ENCODE measurements at regions not wholly inside any gene's neighbourhood (a gene's known extent, or its start where the extent isn't known, plus 50 kb on each side); places are given as distances from the start of the nearest gene placed in this dataset.
"Not testable (repeated sequence)": the region's sequence is repeated elsewhere in the genome, so short reads cannot be mapped to it uniquely, and the experiment has no call there.

GRCh38 chr15:35244227-35244626 is 159.1 kb upstream of the NANOGP8 start:
- no peak for DNase-seq (ENCODE audit: low spot score)
- H3K4me3 ChIP-seq, result no peak overlapping the region
- H3K27ac ChIP-seq, result no peak overlapping the region
- TF ChIP-seq CTCF (IDR thresholded peaks at IDR 0.05), result no peak

DNA sequence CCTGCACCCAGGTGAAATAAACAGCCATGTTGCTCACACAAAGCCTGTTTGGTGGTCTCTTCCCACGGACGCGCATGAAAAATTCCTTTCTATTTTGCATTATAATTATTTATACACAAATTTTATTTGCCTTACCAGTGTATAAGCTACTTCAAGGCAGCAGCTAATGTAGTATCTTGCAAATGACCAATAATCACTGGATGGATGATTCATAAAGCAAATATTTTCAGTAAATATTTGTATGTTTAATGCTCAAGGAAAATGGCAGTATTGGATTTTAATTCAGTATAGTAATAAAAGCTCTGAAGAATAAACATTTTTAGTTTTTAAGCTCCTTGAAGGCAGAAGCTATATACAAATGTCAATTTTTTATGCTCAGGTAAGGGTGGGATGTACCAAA is 158.7 kb upstream of the NANOGP8 start:
- DNase-seq (ENCODE audit: low spot score), result no peak
- H3K27ac ChIP-seq, result no peak overlapping the region
- no peak for TF ChIP-seq CTCF (IDR thresholded peaks at IDR 0.05)
- H3K4me3 ChIP-seq, result no peak overlapping the region

DNA sequence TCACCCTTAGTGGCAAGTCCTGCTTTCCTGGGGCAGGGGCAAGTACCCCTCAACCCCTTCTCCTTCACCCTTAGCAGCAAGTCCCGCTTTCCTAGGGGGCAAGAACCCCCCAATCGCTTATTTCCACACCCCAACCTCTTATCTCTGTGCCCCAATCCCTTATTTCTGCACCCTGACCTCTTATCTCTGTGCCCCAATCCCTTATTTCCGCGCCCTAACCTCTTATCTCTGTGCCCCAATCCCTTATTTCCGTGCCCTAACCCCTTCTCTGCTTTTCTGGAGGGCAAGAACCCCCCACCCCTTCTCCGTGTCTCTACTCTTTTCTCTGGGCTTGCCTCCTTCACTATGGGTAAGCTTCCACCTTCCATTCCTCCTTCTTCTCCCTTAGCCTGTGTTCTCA is 154.6 kb upstream of the NANOGP8 start:
- DNase-seq (ENCODE audit: low spot score), result not testable (repeated sequence)

GRCh38 chr15:35238448-35238847 is 153.4 kb upstream of the NANOGP8 start:
- H3K4me3 ChIP-seq; H3K27ac ChIP-seq; DNase-seq (ENCODE audit: low spot score): not testable (repeated sequence)

More for the DNA sequence above, 154.6 kb upstream of the NANOGP8 start:
- H3K27ac ChIP-seq, H3K4me3 ChIP-seq: not testable (repeated sequence)

DNA sequence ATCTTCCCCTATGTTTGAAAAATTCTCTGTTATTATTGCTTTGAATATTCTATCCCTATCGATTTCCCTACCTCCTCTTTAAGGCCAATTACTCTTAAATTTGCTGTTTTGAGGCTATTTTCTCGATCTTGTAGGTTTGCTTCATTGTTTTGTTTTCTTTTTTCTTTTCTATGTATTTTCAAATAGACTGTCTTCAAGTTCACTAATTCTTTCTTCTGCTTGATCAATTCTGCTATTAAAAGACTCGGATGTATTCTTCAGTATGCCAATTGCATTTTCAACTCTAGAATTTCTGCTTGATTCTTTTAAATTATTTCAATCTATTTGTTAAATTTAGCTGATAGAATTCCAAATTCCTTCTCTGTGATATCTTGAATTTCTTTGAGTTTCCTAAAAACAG is 144.0 kb upstream of the NANOGP8 start:
- no peak overlapping the region for H3K4me3 ChIP-seq
- no peak for TF ChIP-seq CTCF (IDR thresholded peaks at IDR 0.05)
- no peak for DNase-seq (ENCODE audit: low spot score)
- no peak overlapping the region for H3K27ac ChIP-seq

DNA sequence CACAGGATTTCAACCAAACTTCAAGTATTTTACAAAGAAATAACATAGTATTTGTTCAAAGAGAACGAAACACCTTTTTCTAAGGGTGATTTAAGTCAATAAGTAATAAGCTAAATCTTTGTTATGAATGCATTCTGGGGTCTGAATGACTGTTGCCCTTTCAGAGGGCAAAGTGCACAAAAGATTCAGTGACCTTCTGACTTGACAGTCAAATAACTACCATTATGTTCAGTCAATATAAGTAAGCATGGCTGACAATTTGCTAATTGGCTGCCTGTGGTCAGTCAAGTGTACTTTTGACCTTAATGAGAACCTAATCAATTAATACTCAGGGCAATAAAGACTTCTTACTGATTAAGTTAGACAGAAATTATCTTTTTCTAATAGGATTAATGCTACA is 133.1 kb upstream of the NANOGP8 start:
- Histone ChIP-seq H3K27ac (no peak overlapping the region), H3K4me3 (no peak overlapping the region)
- no peak for TF ChIP-seq CTCF (IDR thresholded peaks at IDR 0.05)
- no peak for DNase-seq (ENCODE audit: low spot score)

DNA sequence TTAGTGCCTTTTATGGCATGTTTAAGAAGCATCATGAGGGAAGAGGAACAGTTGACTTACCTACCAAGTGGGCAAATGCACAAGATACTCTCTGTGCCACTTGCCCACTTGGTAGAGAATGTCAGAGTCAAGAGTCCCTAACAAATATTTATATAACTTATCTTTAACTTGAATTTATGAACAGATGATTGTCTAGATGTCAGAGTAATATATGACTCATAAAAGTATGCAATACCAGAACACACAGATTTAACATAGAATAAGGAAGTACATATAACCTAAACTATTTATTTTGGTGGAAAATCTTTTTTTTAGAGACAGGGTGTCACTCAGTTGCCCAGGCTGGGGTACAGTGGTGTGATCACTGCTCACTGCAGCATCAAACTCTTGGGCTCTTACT is 130.0 kb upstream of the NANOGP8 start:
- H3K27ac ChIP-seq, result no peak overlapping the region
- no peak for TF ChIP-seq CTCF (IDR thresholded peaks at IDR 0.05)
- H3K4me3 ChIP-seq, result no peak overlapping the region
- no peak for DNase-seq (ENCODE audit: low spot score)

DNA sequence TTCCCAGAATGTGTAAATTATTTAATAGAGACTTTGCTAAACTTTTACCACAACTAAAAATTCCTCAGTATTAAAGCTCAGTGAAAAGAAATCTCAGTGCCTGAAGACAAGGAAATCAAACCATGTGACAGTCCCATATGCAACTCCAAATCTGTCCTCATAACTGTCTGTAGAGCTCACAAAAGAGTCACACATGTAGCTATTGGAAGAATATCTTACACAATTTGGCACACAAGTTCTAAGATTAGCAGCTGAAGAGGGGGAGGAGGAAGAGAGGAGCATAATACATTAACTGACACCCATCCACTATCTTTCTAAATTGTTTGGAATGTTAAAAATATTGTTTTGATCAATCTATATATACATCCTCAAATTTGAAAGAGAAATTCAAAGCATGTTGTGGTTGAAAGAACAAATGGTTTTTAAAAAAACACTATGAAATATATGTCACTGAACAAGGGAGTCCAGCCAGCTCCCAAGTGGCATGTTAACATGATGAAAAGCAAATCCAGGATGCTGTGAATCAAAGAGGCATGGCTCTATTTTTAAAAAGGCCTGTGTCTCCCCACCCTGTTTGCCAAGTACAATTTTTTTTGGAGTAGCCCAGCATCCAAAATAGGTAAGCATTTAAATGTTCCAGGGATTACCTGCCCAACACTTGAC is 126.3 kb upstream of the NANOGP8 start:
- no peak for DNase-seq (ENCODE audit: low spot score)
- no peak for TF ChIP-seq CTCF (IDR thresholded peaks at IDR 0.05)
- H3K27ac ChIP-seq, result no peak overlapping the region
- H3K4me3 ChIP-seq, result no peak overlapping the region
